ENCODE measurements at regions not wholly inside any gene's neighbourhood (a gene's known extent, or its start where the extent isn't known, plus 50 kb on each side); places are given as distances from the start of the nearest gene placed in this dataset.
A peak's percentile ranks its signal among the peaks of the same experiment; 100 is the strongest.

DNA sequence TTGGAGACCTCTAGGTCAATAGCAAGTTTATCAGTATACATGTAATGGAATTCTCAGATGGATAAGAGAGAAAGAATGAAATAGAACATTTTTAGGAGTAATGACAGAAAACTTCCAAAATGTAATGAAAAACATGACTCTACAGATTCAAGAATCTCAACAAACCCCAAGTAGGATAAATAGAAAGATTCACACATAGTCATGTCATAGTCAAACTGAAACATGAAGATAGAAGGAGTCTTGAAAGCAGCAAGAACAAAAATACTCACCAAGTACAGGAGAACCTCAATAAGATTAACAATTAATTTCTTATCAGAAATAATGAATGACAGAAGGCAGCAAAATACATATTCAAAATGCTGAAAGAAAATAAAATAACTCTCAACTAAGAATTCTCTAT lies 164.5 kb downstream of the SPATA31D1 start:
- ChIA-PET CTCF (interaction anchor here (0.6 kb wide), 1 partner anchor 58 kb away, joined by 3 read pairs; no protein-coding TSS in a partner anchor), POLR2A (ENCODE audit: low non-redundant PET) (no interaction called here)
- TF ChIP-seq, protein P1, sequence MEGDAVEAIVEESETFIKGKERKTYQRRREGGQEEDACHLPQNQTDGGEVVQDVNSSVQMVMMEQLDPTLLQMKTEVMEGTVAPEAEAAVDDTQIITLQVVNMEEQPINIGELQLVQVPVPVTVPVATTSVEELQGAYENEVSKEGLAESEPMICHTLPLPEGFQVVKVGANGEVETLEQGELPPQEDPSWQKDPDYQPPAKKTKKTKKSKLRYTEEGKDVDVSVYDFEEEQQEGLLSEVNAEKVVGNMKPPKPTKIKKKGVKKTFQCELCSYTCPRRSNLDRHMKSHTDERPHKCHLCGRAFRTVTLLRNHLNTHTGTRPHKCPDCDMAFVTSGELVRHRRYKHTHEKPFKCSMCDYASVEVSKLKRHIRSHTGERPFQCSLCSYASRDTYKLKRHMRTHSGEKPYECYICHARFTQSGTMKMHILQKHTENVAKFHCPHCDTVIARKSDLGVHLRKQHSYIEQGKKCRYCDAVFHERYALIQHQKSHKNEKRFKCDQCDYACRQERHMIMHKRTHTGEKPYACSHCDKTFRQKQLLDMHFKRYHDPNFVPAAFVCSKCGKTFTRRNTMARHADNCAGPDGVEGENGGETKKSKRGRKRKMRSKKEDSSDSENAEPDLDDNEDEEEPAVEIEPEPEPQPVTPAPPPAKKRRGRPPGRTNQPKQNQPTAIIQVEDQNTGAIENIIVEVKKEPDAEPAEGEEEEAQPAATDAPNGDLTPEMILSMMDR (conservative IDR thresholded peaks at IDR 0.05; ENCODE audit: low read depth) = no peak
- DNase-seq (ENCODE audit: low spot score) = no peak
- H3K27ac ChIP-seq = no peak overlapping the region

DNA sequence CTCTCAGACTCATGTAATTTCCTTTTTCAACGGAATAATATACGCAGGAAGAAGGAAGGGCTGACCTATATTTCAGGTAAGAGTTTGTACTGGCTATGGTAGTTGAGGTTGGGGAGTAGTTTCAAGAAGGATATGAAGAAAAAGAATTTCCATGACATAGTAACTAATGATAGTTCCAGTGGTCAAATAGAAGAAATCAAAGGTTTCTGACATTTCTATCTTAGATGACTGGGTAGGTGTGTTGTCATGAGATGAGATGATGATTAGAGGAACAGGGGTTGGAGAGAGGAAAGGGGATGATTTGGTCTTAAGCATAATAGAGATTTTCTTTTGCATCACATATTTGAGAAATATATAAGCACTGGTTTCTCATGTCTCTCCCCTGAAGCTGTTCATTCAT lies 166.0 kb downstream of the SPATA31D1 start:
- ChIA-PET CTCF (interaction anchor here (1.2 kb wide), 1 partner anchor 14 kb away, joined by 3 read pairs; no protein-coding TSS in a partner anchor), POLR2A (ENCODE audit: low non-redundant PET) (no interaction called here)
- H3K27ac ChIP-seq = no peak overlapping the region
- DNase-seq (ENCODE audit: low spot score) = no peak
- TF ChIP-seq, protein P1 (conservative IDR thresholded peaks at IDR 0.05; ENCODE audit: low read depth) = no peak

DNA sequence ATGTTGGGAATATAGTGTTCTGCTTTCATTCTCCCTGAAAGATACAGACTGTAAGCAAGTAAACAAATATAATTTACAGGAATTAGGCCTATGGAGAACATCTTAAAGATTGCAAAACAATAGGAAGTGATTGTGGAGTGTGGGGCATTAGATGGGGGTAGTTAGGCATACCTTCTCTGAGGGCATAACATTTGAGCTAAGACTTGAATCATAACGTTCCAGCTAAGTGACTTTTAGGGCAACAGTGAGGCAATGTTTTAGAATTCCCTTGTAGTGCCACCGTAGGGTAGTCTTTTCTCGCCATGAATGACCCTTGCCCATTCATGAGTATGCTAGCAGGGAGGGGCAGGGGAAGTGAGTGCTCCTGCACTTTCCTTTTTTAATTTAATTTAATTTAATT lies 173.3 kb downstream of the SPATA31D1 start:
- ChIA-PET CTCF (no interaction called here), POLR2A (ENCODE audit: low non-redundant PET) (no interaction called here)
- no peak for DNase-seq (ENCODE audit: low spot score)
- TF ChIP-seq, protein P1 (conservative IDR thresholded peaks at IDR 0.05; ENCODE audit: low read depth) = no peak
- H3K27ac ChIP-seq = no peak overlapping the region

DNA sequence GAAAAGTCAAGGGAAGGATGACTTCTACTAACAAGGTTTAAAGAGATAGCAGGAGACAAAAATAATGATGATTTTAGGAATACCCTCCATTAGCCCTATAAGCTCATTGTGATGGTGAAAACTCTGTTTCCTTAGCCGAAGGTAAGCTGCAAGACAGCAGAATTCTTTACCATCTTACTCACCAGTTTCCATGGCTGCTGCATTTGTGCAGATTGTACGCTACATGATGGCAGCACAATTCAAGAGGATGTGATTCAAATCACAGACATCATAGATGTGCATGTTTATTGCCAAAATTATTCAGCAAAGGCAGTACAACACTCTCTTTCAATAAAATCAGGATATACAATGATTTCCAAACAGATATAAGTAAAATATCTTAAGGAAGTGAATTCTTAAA lies 175.6 kb downstream of the SPATA31D1 start:
- H3K27ac ChIP-seq = no peak overlapping the region
- ChIA-PET POLR2A (ENCODE audit: low non-redundant PET) (no interaction called here), CTCF (no interaction called here)
- TF ChIP-seq, protein P1 (conservative IDR thresholded peaks at IDR 0.05; ENCODE audit: low read depth) = no peak
- DNase-seq (ENCODE audit: low spot score) = no peak

DNA sequence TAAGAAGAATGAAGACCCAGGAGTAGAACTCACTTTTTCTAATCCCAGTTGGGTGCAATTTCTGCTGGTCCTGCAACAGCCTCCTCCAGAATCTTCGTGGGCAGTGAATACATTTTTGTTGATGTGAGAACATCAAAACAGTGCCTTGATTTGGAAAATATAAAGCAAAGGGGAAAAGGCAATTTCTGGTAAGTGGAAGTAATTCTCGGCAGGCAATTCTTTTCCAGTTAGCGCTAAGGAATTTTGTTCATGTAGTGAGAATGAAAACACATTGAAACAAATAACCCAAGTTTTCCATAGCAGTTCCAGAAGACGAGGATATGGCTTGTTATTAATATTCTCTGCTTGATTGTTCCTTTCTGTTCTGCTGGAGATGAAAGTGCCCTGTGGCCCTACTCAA lies 178.7 kb downstream of the SPATA31D1 start:
- H3K27ac ChIP-seq = no peak overlapping the region
- CTCF ChIA-PET = no interaction called here
- TF ChIP-seq, protein P1 (conservative IDR thresholded peaks at IDR 0.05; ENCODE audit: low read depth) = no peak
- POLR2A ChIA-PET (ENCODE audit: low non-redundant PET) = no interaction called here
- no peak for DNase-seq (ENCODE audit: low spot score)

DNA sequence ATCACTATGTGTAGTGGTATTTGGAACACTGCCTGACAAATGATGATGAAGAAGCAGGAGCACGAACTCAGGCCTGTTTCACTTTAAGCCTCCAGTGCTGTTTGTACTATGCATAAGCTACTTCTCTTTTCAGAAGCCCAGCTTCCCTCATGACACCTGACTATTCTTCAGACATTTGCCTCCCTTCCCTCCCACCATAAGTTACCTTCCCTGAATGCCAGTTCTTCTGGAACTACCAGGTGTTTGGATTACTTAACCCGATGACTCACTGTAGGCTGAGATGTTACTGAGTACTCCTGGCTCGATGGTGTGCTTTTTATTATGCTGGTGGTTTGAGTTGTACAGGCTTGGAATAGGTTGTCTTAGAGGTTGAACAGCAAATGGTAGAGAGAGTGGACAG lies 180.0 kb downstream of the SPATA31D1 start:
- TF ChIP-seq, protein P1 (conservative IDR thresholded peaks at IDR 0.05; ENCODE audit: low read depth) = no peak
- ChIA-PET CTCF (interaction anchor here (1.0 kb wide), 1 partner anchor 14 kb away, joined by 3 read pairs; no protein-coding TSS in a partner anchor), POLR2A (ENCODE audit: low non-redundant PET) (no interaction called here)
- H3K27ac ChIP-seq = no peak overlapping the region
- DNase-seq (ENCODE audit: low spot score) = peak; percentile 80

DNA sequence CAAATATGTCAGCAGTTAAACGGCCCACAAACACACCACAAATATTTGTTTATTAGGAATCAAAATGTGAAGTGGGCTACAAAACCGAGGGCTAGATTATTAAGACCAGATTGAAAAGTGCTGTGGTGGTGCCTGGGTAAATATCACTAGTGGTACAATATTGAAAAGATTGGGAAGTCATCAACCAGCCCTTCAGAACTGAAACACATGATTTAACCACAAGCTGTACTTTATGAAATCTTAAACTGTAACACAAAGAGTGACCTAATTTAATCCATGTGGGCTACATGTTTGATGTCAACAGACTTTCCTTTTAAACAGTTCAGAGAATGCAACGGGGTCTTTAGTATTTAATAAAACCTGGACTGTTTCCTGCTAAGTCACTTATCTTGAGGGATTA lies 182.3 kb downstream of the SPATA31D1 start:
- POLR2A ChIA-PET (ENCODE audit: low non-redundant PET) = no interaction called here
- H3K27ac ChIP-seq = no peak overlapping the region
- no peak for DNase-seq (ENCODE audit: low spot score)
- CTCF ChIA-PET = no interaction called here
- TF ChIP-seq, protein P1 (conservative IDR thresholded peaks at IDR 0.05; ENCODE audit: low read depth) = no peak

Measured in RWPE1 (cell line).